ENCODE measurements at regions not wholly inside any gene's neighbourhood (a gene's known extent, or its start where the extent isn't known, plus 50 kb on each side); places are given as distances from the start of the nearest gene placed in this dataset.

- no peak overlapping the region for H3K4me3 ChIP-seq (ENCODE audit: low read depth, low read length, poor library complexity, severe bottlenecking)
- TF ChIP-seq CTCF (IDR thresholded peaks at IDR 0.05; ENCODE audit: low read length) (no peak), EZH2 (IDR thresholded peaks at IDR 0.05; ENCODE audit: borderline replicate concordance, low read length) (no peak)
- no peak overlapping the region for H2AFZ ChIP-seq (ENCODE audit: low read length)
- no peaks in the 10 kb centered on the region for H3K9me2 ChIP-seq (ENCODE audit: low read depth, low read length)
- H3F3A ChIP-seq (ENCODE audit: insufficient read depth, low read length), result no peaks in the 10 kb centered on the region
- no peak overlapping the region for H3K9ac ChIP-seq (ENCODE audit: low read length)
- no peaks in the 10 kb centered on the region for H3K9me3 ChIP-seq (ENCODE audit: low read length)
- no peak overlapping the region for H3K27ac ChIP-seq (ENCODE audit: low read depth, low read length, poor library complexity, severe bottlenecking)
- no peaks in the 10 kb centered on the region for H3K27me3 ChIP-seq (ENCODE audit: insufficient read depth, low read length)
- no peaks in the 10 kb centered on the region for H3K36me3 ChIP-seq (ENCODE audit: insufficient read depth, low read length)
- H4K20me1 ChIP-seq (ENCODE audit: insufficient read depth, low read length), result no peaks in the 10 kb centered on the region
- H3K4me2 ChIP-seq (ENCODE audit: low read length), result no peak overlapping the region
- no peaks in the 10 kb centered on the region for H3K4me1 ChIP-seq (ENCODE audit: insufficient read depth, low read length, severe bottlenecking)
- no peaks in the 10 kb centered on the region for H3K79me2 ChIP-seq (ENCODE audit: insufficient read depth, low read length)
These were observed 1050.8 kb upstream of the AMELY start for GRCh38 chrY:7962350-7962749.

- no peaks in the 10 kb centered on the region for H3K27me3 ChIP-seq (ENCODE audit: insufficient read depth, low read length)
- H3K4me3 ChIP-seq (ENCODE audit: low read depth, low read length, poor library complexity, severe bottlenecking), result no peak overlapping the region
- no peak overlapping the region for H3K9ac ChIP-seq (ENCODE audit: low read length)
- H3K36me3 ChIP-seq (ENCODE audit: insufficient read depth, low read length), result no peaks in the 10 kb centered on the region
- no peak for TF ChIP-seq CTCF (IDR thresholded peaks at IDR 0.05; ENCODE audit: low read length)
- TF ChIP-seq EZH2 (IDR thresholded peaks at IDR 0.05; ENCODE audit: borderline replicate concordance, low read length), result no peak
- H3K9me3 ChIP-seq (ENCODE audit: low read length), result no peaks in the 10 kb centered on the region
- H2AFZ ChIP-seq (ENCODE audit: low read length), result no peak overlapping the region
- no peaks in the 10 kb centered on the region for H3K4me1 ChIP-seq (ENCODE audit: insufficient read depth, low read length, severe bottlenecking)
- H3K79me2 ChIP-seq (ENCODE audit: insufficient read depth, low read length), result no peaks in the 10 kb centered on the region
- no peak overlapping the region for H3K4me2 ChIP-seq (ENCODE audit: low read length)
- no peaks in the 10 kb centered on the region for H3F3A ChIP-seq (ENCODE audit: insufficient read depth, low read length)
- H3K9me2 ChIP-seq (ENCODE audit: low read depth, low read length), result no peaks in the 10 kb centered on the region
- no peaks in the 10 kb centered on the region for H4K20me1 ChIP-seq (ENCODE audit: insufficient read depth, low read length)
- no peak overlapping the region for H3K27ac ChIP-seq (ENCODE audit: low read depth, low read length, poor library complexity, severe bottlenecking)
These were observed 1050.3 kb upstream of the AMELY start for GRCh38 chrY:7961811-7962210.

DNA sequence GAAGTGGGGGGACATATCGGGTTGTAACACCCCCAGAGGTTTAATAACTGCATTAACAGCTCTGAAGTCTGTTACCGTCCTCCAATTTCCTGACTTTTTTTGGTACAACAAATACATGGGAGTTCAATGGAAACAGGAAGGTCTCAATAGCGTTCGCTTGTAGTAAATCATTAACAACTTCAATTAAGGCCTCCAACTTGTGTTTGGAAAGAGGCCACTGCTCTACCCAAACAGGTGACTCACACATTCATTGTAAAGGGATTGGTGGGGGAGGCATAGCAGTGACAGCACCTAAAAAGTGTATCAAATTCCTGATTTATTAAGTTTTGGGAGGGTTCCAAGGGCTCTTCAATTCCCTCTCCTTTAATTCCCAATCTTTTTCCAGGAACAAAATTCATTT lies 1046.2 kb upstream of the AMELY start:
- Histone ChIP-seq H3K4me3 (ENCODE audit: low read depth, low read length, poor library complexity, severe bottlenecking) (no peak overlapping the region), H3K27ac (ENCODE audit: low read depth, low read length, poor library complexity, severe bottlenecking) (no peak overlapping the region), H2AFZ (ENCODE audit: low read length) (no peak overlapping the region), H3K27me3 (ENCODE audit: insufficient read depth, low read length) (no peaks in the 10 kb centered on the region), H3K9me2 (ENCODE audit: low read depth, low read length) (no peaks in the 10 kb centered on the region), H3K79me2 (ENCODE audit: insufficient read depth, low read length) (no peaks in the 10 kb centered on the region), H3K4me2 (ENCODE audit: low read length) (no peak overlapping the region), H3K4me1 (ENCODE audit: insufficient read depth, low read length, severe bottlenecking) (no peaks in the 10 kb centered on the region), H3F3A (ENCODE audit: insufficient read depth, low read length) (no peaks in the 10 kb centered on the region), H3K36me3 (ENCODE audit: insufficient read depth, low read length) (no peaks in the 10 kb centered on the region), H3K9me3 (ENCODE audit: low read length) (no peaks in the 10 kb centered on the region), H4K20me1 (ENCODE audit: insufficient read depth, low read length) (no peaks in the 10 kb centered on the region), H3K9ac (ENCODE audit: low read length) (no peak overlapping the region)
- TF ChIP-seq CTCF (IDR thresholded peaks at IDR 0.05; ENCODE audit: low read length) (no peak), EZH2 (IDR thresholded peaks at IDR 0.05; ENCODE audit: borderline replicate concordance, low read length) (no peak)
